ENCODE measurements at regions not wholly inside any gene's neighbourhood (a gene's known extent, or its start where the extent isn't known, plus 50 kb on each side); places are given as distances from the start of the nearest gene placed in this dataset.
A peak's percentile ranks its signal among the peaks of the same experiment; 100 is the strongest.
"Not testable (repeated sequence)": the region's sequence is repeated elsewhere in the genome, so short reads cannot be mapped to it uniquely, and the experiment has no call there.

GRCh38 chr14:106610691-106611090 is 1084.3 kb downstream of the TMEM121 start:
- no peak for DNase-seq (ENCODE audit: low read depth)
- no peak overlapping the region for H3K4me3 ChIP-seq (ENCODE audit: low read length)
- TF ChIP-seq CTCF (conservative IDR thresholded peaks at IDR 0.05; ENCODE audit: low read depth, low read length): no peak

DNA sequence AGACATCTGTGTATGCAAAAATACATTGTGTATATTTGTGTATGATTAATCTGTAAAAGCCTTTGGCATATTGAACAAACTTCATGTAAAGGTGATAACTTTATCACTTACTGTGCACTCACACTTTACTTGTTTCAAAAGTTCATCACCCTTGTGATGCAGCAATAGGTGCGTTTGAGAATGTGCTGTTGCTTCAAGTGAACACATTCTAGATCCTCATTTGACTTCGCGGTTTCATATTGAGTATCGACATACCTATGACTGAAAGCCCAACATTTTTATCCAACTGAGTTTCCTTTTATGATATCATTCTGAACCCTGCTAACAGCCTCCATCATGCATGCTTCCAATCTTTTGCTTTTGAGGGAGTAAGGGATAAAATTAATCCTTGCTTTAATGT is 1086.9 kb downstream of the TMEM121 start:
- no peak for DNase-seq (ENCODE audit: low read depth)
- no peak for TF ChIP-seq CTCF (conservative IDR thresholded peaks at IDR 0.05; ENCODE audit: low read depth, low read length)
- H3K4me3 ChIP-seq (ENCODE audit: low read length): no peak overlapping the region

GRCh38 chr14:106618471-106618951 is 1092.1 kb downstream of the TMEM121 start:
- TF ChIP-seq CTCF (conservative IDR thresholded peaks at IDR 0.05; ENCODE audit: low read depth, low read length): peak; percentile 24
- DNase-seq (ENCODE audit: low read depth); H3K4me3 ChIP-seq (ENCODE audit: low read length): not testable (repeated sequence)

DNA sequence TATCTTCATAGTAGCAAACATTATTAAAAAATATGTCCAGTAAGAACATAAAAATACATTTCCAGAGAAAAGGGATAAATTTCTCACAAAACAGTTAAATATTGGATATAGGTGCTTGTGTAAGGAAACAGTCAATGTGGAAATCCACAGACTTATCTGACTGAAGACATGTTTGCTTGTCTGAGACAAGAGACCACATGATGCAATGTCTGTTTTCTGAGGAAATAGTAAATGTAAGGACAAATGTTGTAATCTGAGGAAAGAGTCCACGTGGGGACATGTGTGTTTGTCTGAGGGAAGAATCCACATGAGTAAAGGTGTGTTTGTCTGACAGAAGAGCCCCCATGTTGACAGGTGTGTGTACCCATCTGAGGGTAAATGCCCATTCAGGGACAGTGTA is 1093.2 kb downstream of the TMEM121 start:
- no peak overlapping the region for H3K4me3 ChIP-seq (ENCODE audit: low read length)
- TF ChIP-seq CTCF (conservative IDR thresholded peaks at IDR 0.05; ENCODE audit: low read depth, low read length): no peak
- DNase-seq (ENCODE audit: low read depth): no peak

GRCh38 chr14:106620368-106620767 is 1094.0 kb downstream of the TMEM121 start:
- no peak overlapping the region for H3K4me3 ChIP-seq (ENCODE audit: low read length)
- DNase-seq (ENCODE audit: low read depth): no peak
- no peak for TF ChIP-seq CTCF (conservative IDR thresholded peaks at IDR 0.05; ENCODE audit: low read depth, low read length)

DNA sequence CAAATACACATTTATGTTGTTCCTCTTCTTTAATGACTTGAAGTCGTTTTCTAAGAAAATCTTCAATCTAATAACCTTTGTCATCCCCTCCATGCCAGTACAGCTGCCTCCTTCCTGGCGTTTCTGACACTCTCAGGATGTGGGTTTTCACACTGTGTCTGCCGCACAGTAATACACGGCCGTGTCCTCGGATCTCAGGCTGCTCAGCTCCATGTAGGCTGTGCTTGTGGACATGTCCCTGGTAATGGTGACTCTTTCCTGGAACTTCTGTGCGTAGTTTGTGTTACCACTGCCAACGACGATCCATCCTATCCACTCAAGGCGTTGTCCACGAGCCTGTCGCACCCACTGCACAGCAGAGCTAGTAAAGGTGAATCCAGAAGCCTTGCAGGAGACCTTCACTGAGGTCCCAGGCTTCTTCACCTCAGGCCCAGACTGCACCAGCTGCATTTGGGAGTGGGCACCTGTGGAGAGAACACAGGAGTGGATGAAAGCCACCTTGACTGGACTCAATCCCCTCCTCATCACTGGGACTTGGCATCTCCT is 1095.9 kb downstream of the TMEM121 start:
- no peak for TF ChIP-seq CTCF (conservative IDR thresholded peaks at IDR 0.05; ENCODE audit: low read depth, low read length)
- DNase-seq (ENCODE audit: low read depth): no peak
- H3K4me3 ChIP-seq (ENCODE audit: low read length): no peak overlapping the region

GRCh38 chr14:106625186-106625585 is 1098.8 kb downstream of the TMEM121 start:
- DNase-seq (ENCODE audit: low read depth): no peak
- no peak for TF ChIP-seq CTCF (conservative IDR thresholded peaks at IDR 0.05; ENCODE audit: low read depth, low read length)
- no peak overlapping the region for H3K4me3 ChIP-seq (ENCODE audit: low read length)

GRCh38 chr14:106626469-106626868 is 1100.1 kb downstream of the TMEM121 start:
- not testable (repeated sequence) for H3K4me3 ChIP-seq (ENCODE audit: low read length); DNase-seq (ENCODE audit: low read depth)

GRCh38 chr14:106626942-106627588 is 1100.7 kb downstream of the TMEM121 start:
- not testable (repeated sequence) for DNase-seq (ENCODE audit: low read depth); H3K4me3 ChIP-seq (ENCODE audit: low read length)
